ENCODE measurements at regions not wholly inside any gene's neighbourhood (a gene's known extent, or its start where the extent isn't known, plus 50 kb on each side); places are given as distances from the start of the nearest gene placed in this dataset.

- no peak for DNase-seq (ENCODE audit: low read depth, low spot score)
- WGBS (ENCODE audit: insufficient coverage, insufficient read length) = no CpG with 5 or more reads among the region's 10 CpGs
- no peaks in the 10 kb centered on the region for H3K27me3 ChIP-seq (ENCODE audit: control insufficient read depth, insufficient read depth, low read length)
These were observed 102.4 kb upstream of the B3GAT1 start for GRCh38 chr11:134514354-134514951.

GRCh38 chr11:134513585-134514120, 101.6 kb upstream of the B3GAT1 start:
- Histone ChIP-seq H3K27me3 (ENCODE audit: control insufficient read depth, insufficient read depth, low read length) (no peaks in the 10 kb centered on the region), H3K36me3 (ENCODE audit: control insufficient read depth, insufficient read depth, low read length) (no peaks in the 10 kb centered on the region), H3K9me3 (ENCODE audit: control insufficient read depth, insufficient read depth, low read length) (no peaks in the 10 kb centered on the region), H3K27ac (ENCODE audit: low read length) (no peak overlapping the region), H3K4me3 (ENCODE audit: low read length) (no peak overlapping the region), H3K4me1 (ENCODE audit: control insufficient read depth, insufficient read depth, low read length) (no peaks in the 10 kb centered on the region; the same call in 1 of the 2 replicates)
- no peak for DNase-seq (ENCODE audit: low read depth, low spot score)
- no CpG with 5 or more reads among the region's 18 CpGs for WGBS (ENCODE audit: insufficient coverage, insufficient read length)

More at GRCh38 chr11:134514354-134514951, 102.4 kb upstream of the B3GAT1 start:
- no peaks in the 10 kb centered on the region for H3K4me1 ChIP-seq (ENCODE audit: control insufficient read depth, insufficient read depth, low read length)
- H3K9me3 ChIP-seq (ENCODE audit: control insufficient read depth, insufficient read depth, low read length) = no peaks in the 10 kb centered on the region
- H3K27ac ChIP-seq (ENCODE audit: low read length) = no peak overlapping the region
- no peaks in the 10 kb centered on the region for H3K36me3 ChIP-seq (ENCODE audit: control insufficient read depth, insufficient read depth, low read length)
- H3K4me3 ChIP-seq (ENCODE audit: low read length) = no peak overlapping the region

- Histone ChIP-seq H3K36me3 (ENCODE audit: control insufficient read depth, insufficient read depth, low read length) (no peaks in the 10 kb centered on the region), H3K27me3 (ENCODE audit: control insufficient read depth, insufficient read depth, low read length) (no peaks in the 10 kb centered on the region), H3K27ac (ENCODE audit: low read length) (no peak overlapping the region), H3K4me3 (ENCODE audit: low read length) (no peak overlapping the region), H3K9me3 (ENCODE audit: control insufficient read depth, insufficient read depth, low read length) (no peaks in the 10 kb centered on the region), H3K4me1 (ENCODE audit: control insufficient read depth, insufficient read depth, low read length) (no peaks in the 10 kb centered on the region; the same call in 1 of the 2 replicates)
- no peak for DNase-seq (ENCODE audit: low read depth, low spot score)
- WGBS (ENCODE audit: insufficient coverage, insufficient read length) = 100% methylated on average over 1 of the region's 21 CpGs
These were observed 100.8 kb upstream of the B3GAT1 start for GRCh38 chr11:134512571-134513538.

- WGBS (ENCODE audit: insufficient coverage, insufficient read length) = no CpG with 5 or more reads among the region's 7 CpGs
- Histone ChIP-seq H3K27me3 (ENCODE audit: control insufficient read depth, insufficient read depth, low read length) (no peaks in the 10 kb centered on the region), H3K9me3 (ENCODE audit: control insufficient read depth, insufficient read depth, low read length) (no peaks in the 10 kb centered on the region), H3K36me3 (ENCODE audit: control insufficient read depth, insufficient read depth, low read length) (no peaks in the 10 kb centered on the region), H3K4me1 (ENCODE audit: control insufficient read depth, insufficient read depth, low read length) (no peaks in the 10 kb centered on the region; the same call in 1 of the 2 replicates), H3K27ac (ENCODE audit: low read length) (no peak overlapping the region), H3K4me3 (ENCODE audit: low read length) (no peak overlapping the region)
- DNase-seq (ENCODE audit: low read depth, low spot score) = no peak
These were observed 100.0 kb upstream of the B3GAT1 start for GRCh38 chr11:134512061-134512460.

- no CpG with 5 or more reads among the region's 2 CpGs for WGBS (ENCODE audit: insufficient coverage, insufficient read length)
- Histone ChIP-seq H3K27ac (ENCODE audit: low read length) (no peak overlapping the region), H3K4me3 (ENCODE audit: low read length) (no peak overlapping the region), H3K9me3 (ENCODE audit: control insufficient read depth, insufficient read depth, low read length) (no peaks in the 10 kb centered on the region), H3K36me3 (ENCODE audit: control insufficient read depth, insufficient read depth, low read length) (no peaks in the 10 kb centered on the region), H3K4me1 (ENCODE audit: control insufficient read depth, insufficient read depth, low read length) (no peaks in the 10 kb centered on the region; the same call in 1 of the 2 replicates), H3K27me3 (ENCODE audit: control insufficient read depth, insufficient read depth, low read length) (no peaks in the 10 kb centered on the region)
- DNase-seq (ENCODE audit: low read depth, low spot score) = no peak
These were observed 99.2 kb upstream of the B3GAT1 start for GRCh38 chr11:134511255-134511654.

GRCh38 chr11:134510233-134511040, 98.4 kb upstream of the B3GAT1 start:
- no peaks in the 10 kb centered on the region for H3K9me3 ChIP-seq (ENCODE audit: control insufficient read depth, insufficient read depth, low read length)
- WGBS (ENCODE audit: insufficient coverage, insufficient read length) = no CpG with 5 or more reads among the region's 22 CpGs
- no peaks in the 10 kb centered on the region for H3K27me3 ChIP-seq (ENCODE audit: control insufficient read depth, insufficient read depth, low read length)
- H3K4me1 ChIP-seq (ENCODE audit: control insufficient read depth, insufficient read depth, low read length) = no peaks in the 10 kb centered on the region; the same call in 1 of the 2 replicates
- H3K27ac ChIP-seq (ENCODE audit: low read length) = no peak overlapping the region
- H3K4me3 ChIP-seq (ENCODE audit: low read length) = no peak overlapping the region
- no peaks in the 10 kb centered on the region for H3K36me3 ChIP-seq (ENCODE audit: control insufficient read depth, insufficient read depth, low read length)
- no peak for DNase-seq (ENCODE audit: low read depth, low spot score)

GRCh38 chr11:134509381-134510232, 97.6 kb upstream of the B3GAT1 start:
- no peaks in the 10 kb centered on the region; the same call in 1 of the 2 replicates for H3K4me1 ChIP-seq (ENCODE audit: control insufficient read depth, insufficient read depth, low read length)
- no peak for DNase-seq (ENCODE audit: low read depth, low spot score)
- H3K9me3 ChIP-seq (ENCODE audit: control insufficient read depth, insufficient read depth, low read length) = no peaks in the 10 kb centered on the region
- no peaks in the 10 kb centered on the region for H3K36me3 ChIP-seq (ENCODE audit: control insufficient read depth, insufficient read depth, low read length)
- no peak overlapping the region for H3K27ac ChIP-seq (ENCODE audit: low read length)
- no peak overlapping the region for H3K4me3 ChIP-seq (ENCODE audit: low read length)
- no peaks in the 10 kb centered on the region for H3K27me3 ChIP-seq (ENCODE audit: control insufficient read depth, insufficient read depth, low read length)
- WGBS (ENCODE audit: insufficient coverage, insufficient read length) = no CpG with 5 or more reads among the region's 20 CpGs

- Histone ChIP-seq H3K4me1 (ENCODE audit: control insufficient read depth, insufficient read depth, low read length) (no peaks in the 10 kb centered on the region; the same call in 1 of the 2 replicates), H3K27me3 (ENCODE audit: control insufficient read depth, insufficient read depth, low read length) (no peaks in the 10 kb centered on the region), H3K4me3 (ENCODE audit: low read length) (no peak overlapping the region), H3K9me3 (ENCODE audit: control insufficient read depth, insufficient read depth, low read length) (no peaks in the 10 kb centered on the region), H3K36me3 (ENCODE audit: control insufficient read depth, insufficient read depth, low read length) (no peaks in the 10 kb centered on the region), H3K27ac (ENCODE audit: low read length) (no peak overlapping the region)
- WGBS (ENCODE audit: insufficient coverage, insufficient read length) = no CpG with 5 or more reads among the region's 17 CpGs
- DNase-seq (ENCODE audit: low read depth, low spot score) = no peak
These were observed 96.4 kb upstream of the B3GAT1 start for GRCh38 chr11:134508219-134508990.

GRCh38 chr11:134506046-134506445, 94.0 kb upstream of the B3GAT1 start:
- no peak for DNase-seq (ENCODE audit: low read depth, low spot score)
- WGBS (ENCODE audit: insufficient coverage, insufficient read length) = no CpG with 5 or more reads among the region's 2 CpGs
- Histone ChIP-seq H3K4me1 (ENCODE audit: control insufficient read depth, insufficient read depth, low read length) (peaks cover 5% of the 10 kb centered on the region), H3K36me3 (ENCODE audit: control insufficient read depth, insufficient read depth, low read length) (no peaks in the 10 kb centered on the region), H3K9me3 (ENCODE audit: control insufficient read depth, insufficient read depth, low read length) (no peaks in the 10 kb centered on the region), H3K4me3 (ENCODE audit: low read length) (no peak overlapping the region), H3K27ac (ENCODE audit: low read length) (no peak overlapping the region), H3K27me3 (ENCODE audit: control insufficient read depth, insufficient read depth, low read length) (no peaks in the 10 kb centered on the region)

Data from iPS DF 6.9 (cell line).